ENCODE measurements at regions not wholly inside any gene's neighbourhood (a gene's known extent, or its start where the extent isn't known, plus 50 kb on each side); places are given as distances from the start of the nearest gene placed in this dataset.

GRCh38 chr13:99809496-99809895 lies 162.1 kb downstream of the ZIC5 start:
- no peaks in the 10 kb centered on the region for H3K79me1 ChIP-seq (ENCODE audit: low read depth, low read length)
- TF ChIP-seq, protein P1, sequence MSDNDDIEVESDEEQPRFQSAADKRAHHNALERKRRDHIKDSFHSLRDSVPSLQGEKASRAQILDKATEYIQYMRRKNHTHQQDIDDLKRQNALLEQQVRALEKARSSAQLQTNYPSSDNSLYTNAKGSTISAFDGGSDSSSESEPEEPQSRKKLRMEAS (IDR thresholded peaks at IDR 0.05), result no peak
- TF ChIP-seq ASH2L (IDR thresholded peaks at IDR 0.05; ENCODE audit: low read length), result no peak
- TF ChIP-seq JUND (IDR thresholded peaks at IDR 0.05; ENCODE audit: low read length), result no peak
- TF ChIP-seq BACH1 (IDR thresholded peaks at IDR 0.05; ENCODE audit: low read length), result no peak
- no peak for TF ChIP-seq SAP30 (IDR thresholded peaks at IDR 0.05; ENCODE audit: insufficient read depth, insufficient replicate concordance, low read length)
- TF ChIP-seq RNF2 (IDR thresholded peaks at IDR 0.05; ENCODE audit: borderline replicate concordance, low read depth, low read length, missing control alignments, poor library complexity, severe bottlenecking), result no peak
- TF ChIP-seq TBP (IDR thresholded peaks at IDR 0.05; ENCODE audit: low read depth, low read length), result no peak
- no peak for TF ChIP-seq POLR2A (IDR thresholded peaks at IDR 0.05; ENCODE audit: control extremely low read depth in 1 of 2, low read depth in 2 of 2, low read length in 2 of 2)
- no peak for TF ChIP-seq EZH2 (IDR thresholded peaks at IDR 0.05; ENCODE audit: low read depth, low read length, severe bottlenecking)
- no peak for TF ChIP-seq CREB1 (IDR thresholded peaks at IDR 0.05)
- no peak for TF ChIP-seq POLR2AphosphoS5 (IDR thresholded peaks at IDR 0.05; ENCODE audit: low read depth, low read length)
- H4K5ac ChIP-seq (ENCODE audit: insufficient read length, low read depth, low read length), result no peak overlapping the region
- no peak overlapping the region for H3K23ac ChIP-seq (ENCODE audit: insufficient read length)
- H2BK15ac ChIP-seq (ENCODE audit: low read length), result no peak overlapping the region
- H3K4me3 ChIP-seq (ENCODE audit: extremely low read depth in 1 of 4, insufficient read depth in 2 of 4, low read depth in 3 of 4, low read length in 4 of 4), result no peak overlapping the region
- H4K20me1 ChIP-seq (replicated peaks in 1 of 2; ENCODE audit: control insufficient read depth in 1 of 2, insufficient read depth in 2 of 2, low read length in 2 of 2), result no peaks in the 10 kb centered on the region
- H2BK5ac ChIP-seq (ENCODE audit: low read depth, low read length), result no peak overlapping the region
- WGBS, 2 experiments (ENCODE audit: extremely low coverage in 1 of 2, insufficient coverage in 1 of 2, insufficient read length in 1 of 2, insufficient replicate concordance in 2 of 2, low coverage in 1 of 2, low lambda C conversion rate in 2 of 2, missing lambda C conversion rate in 1 of 2), result 91% methylated on average over 8 of the region's 8 CpGs; no CpG with 5 or more reads in 1 of the 2 experiments
- H3K4ac ChIP-seq (replicated peaks; ENCODE audit: insufficient read length, low read depth, low read length), result no peak overlapping the region
- no peak overlapping the region for H2AFZ ChIP-seq (ENCODE audit: low read length)
- H3K9me3 ChIP-seq (ENCODE audit: insufficient read depth in 2 of 2, low read depth in 1 of 2, low read length in 1 of 2), result no peaks in the 10 kb centered on the region
- no peak overlapping the region for H3K4me2 ChIP-seq (ENCODE audit: insufficient read depth in 1 of 2, low read depth in 2 of 2, low read length in 2 of 2)
- H3K27me3 ChIP-seq (replicated peaks in 1 of 4; ENCODE audit: control insufficient read depth in 3 of 4, extremely low read depth in 1 of 4, insufficient read depth in 3 of 4, low read length in 3 of 4), result no peaks in the 10 kb centered on the region
- H3K23me2 ChIP-seq (ENCODE audit: low read depth, low read length), result no peaks in the 10 kb centered on the region; the same call in 1 of the 2 replicates
- POLR2A ChIA-PET (ENCODE audit: partially characterized antibody), result interaction anchor here (0.6 to 2.0 kb wide), 4 partner anchors 9 to 172 kb away, joined by 3 to 6 read pairs (median 3); partner anchors contain the start of gene ZIC2
- no peak overlapping the region for H3K9ac ChIP-seq (replicated peaks in 1 of 4; ENCODE audit: extremely low read depth in 1 of 4, low read depth in 3 of 4, low read length in 3 of 4)
- no peak overlapping the region for H2AK5ac ChIP-seq (ENCODE audit: low read depth, low read length)
- no peaks in the 10 kb centered on the region; a peak in 2 of 8 replicates for H3K36me3 ChIP-seq (ENCODE audit: control insufficient read depth in 2 of 4, insufficient read depth in 4 of 4, low read length in 3 of 4)
- H2BK120ac ChIP-seq (replicated peaks; ENCODE audit: low read depth, low read length), result no peak overlapping the region
- no peak overlapping the region for H3K18ac ChIP-seq (ENCODE audit: extremely low read depth, low read length)
- peaks cover 0 to 10% (median 6%) of the 10 kb centered on the region in 4 experiments; a peak in 5 of 7 replicates for H3K4me1 ChIP-seq (replicated peaks in 1 of 4; ENCODE audit: control insufficient read depth in 3 of 4, insufficient read depth in 4 of 4, low read length in 3 of 4)
- H2BK12ac ChIP-seq (ENCODE audit: low read depth, low read length), result no peak overlapping the region
- no peak overlapping the region for H3K56ac ChIP-seq (replicated peaks; ENCODE audit: insufficient read length, low read depth, low read length)
- no peak overlapping the region; the same call in 1 of the 2 replicates for H2BK20ac ChIP-seq (ENCODE audit: low read length)
- CTCF ChIA-PET (ENCODE audit: partially characterized antibody), result interaction anchor here (1.1 to 1.7 kb wide), 6 partner anchors 9 to 171 kb away, joined by 3 to 9 read pairs (median 4); no protein-coding TSS in a partner anchor
- FAIRE-seq (no peak), DNase-seq (ENCODE audit: low read depth in 1 of 2, low spot score in 2 of 2) (no peak)
- no peak overlapping the region for H3K14ac ChIP-seq (ENCODE audit: insufficient read length)
- no peak overlapping the region for H4K91ac ChIP-seq (replicated peaks; ENCODE audit: insufficient read length, low read length)
- H4K8ac ChIP-seq (ENCODE audit: extremely low read depth, insufficient read depth, low read length), result no peak overlapping the region
- H3K79me2 ChIP-seq (ENCODE audit: control insufficient read depth in 1 of 2, insufficient read depth in 2 of 2, low read length in 2 of 2), result no peaks in the 10 kb centered on the region
- no peak overlapping the region for H3K27ac ChIP-seq (ENCODE audit: low read depth, low read length)

All from H1 (cell line).